GM18861 (cell line): ENCODE measurements at regions not wholly inside any gene's neighbourhood (a gene's known extent, or its start where the extent isn't known, plus 50 kb on each side); places are given as distances from the start of the nearest gene placed in this dataset.
"Not testable (repeated sequence)": the region's sequence is repeated elsewhere in the genome, so short reads cannot be mapped to it uniquely, and the experiment has no call there.

Experiments
- ATAC-seq: cut with Tn5 transposase; IDR thresholded peaks from one replicate; pipeline ENCODE4 v1.9.1; 2021; ENCODE audit not compliant: unreplicated experiment

- no peak for ATAC-seq
These were observed 602.1 kb downstream of the PSAT1 start for GRCh38 chr9:78899006-78899405.

- ATAC-seq = no peak
These were observed 603.6 kb downstream of the PSAT1 start for GRCh38 chr9:78900500-78900899.

GRCh38 chr9:78902051-78902450 lies 605.1 kb downstream of the PSAT1 start:
- no peak for ATAC-seq

GRCh38 chr9:78903581-78903980 lies 606.7 kb downstream of the PSAT1 start:
- no peak for ATAC-seq

GRCh38 chr9:78904686-78905085 lies 607.8 kb downstream of the PSAT1 start:
- ATAC-seq = no peak

GRCh38 chr9:78905387-78905786 lies 608.5 kb downstream of the PSAT1 start:
- no peak for ATAC-seq

- ATAC-seq = no peak
These were observed 609.2 kb downstream of the PSAT1 start for GRCh38 chr9:78905986-78906755.

GRCh38 chr9:78909566-78909965 lies 612.6 kb downstream of the PSAT1 start:
- no peak for ATAC-seq

GRCh38 chr9:78916884-78917283 lies 620.0 kb downstream of the PSAT1 start:
- ATAC-seq = not testable (repeated sequence)

GRCh38 chr9:78918976-78919375 lies 622.1 kb downstream of the PSAT1 start:
- no peak for ATAC-seq

GRCh38 chr9:78919701-78920100 lies 622.8 kb downstream of the PSAT1 start:
- no peak for ATAC-seq

GRCh38 chr9:78921341-78921740 lies 624.4 kb downstream of the PSAT1 start:
- ATAC-seq = no peak

- ATAC-seq = no peak
These were observed 627.2 kb downstream of the PSAT1 start for GRCh38 chr9:78923966-78924659.

GRCh38 chr9:78927099-78927940 lies 630.4 kb downstream of the PSAT1 start:
- ATAC-seq = no peak

GRCh38 chr9:78928625-78929405 lies 631.9 kb downstream of the PSAT1 start:
- no peak for ATAC-seq

- no peak for ATAC-seq
These were observed 633.4 kb downstream of the PSAT1 start for GRCh38 chr9:78930281-78930680.

GRCh38 chr9:78932849-78933627 lies 636.1 kb downstream of the PSAT1 start:
- no peak for ATAC-seq

- no peak for ATAC-seq
These were observed 636.9 kb upstream of the TLE4 start for GRCh38 chr9:78934880-78935279.

GRCh38 chr9:78938821-78939220 lies 632.9 kb upstream of the TLE4 start:
- ATAC-seq = no peak
